Peyer's patch (tissue), 4 donors: ENCODE measurements at regions not wholly inside any gene's neighbourhood (a gene's known extent, or its start where the extent isn't known, plus 50 kb on each side); places are given as distances from the start of the nearest gene placed in this dataset.

Experiments
- CTCF ChIP-seq, 6 experiments: fragments of 450-650 bp in 4 of 6; fragments of 200-600 bp in 2 of 6; sonication (generic) in 1 of 6; IDR thresholded peaks; one replicate each; pipeline ENCODE4 v1.5.1; 2017 to 2019; ENCODE audit warnings: antibody characterized with exemption in 6 of 6, mild to moderate bottlenecking in 3 of 6, moderate library complexity in 1 of 6
- POLR2A ChIP-seq, 2 donors: fragments of 450-650 bp; IDR thresholded peaks; one replicate each; pipeline ENCODE4 v1.5.1; 2017; ENCODE audit warnings: antibody characterized with exemption in 2 of 2, mild to moderate bottlenecking in 2 of 2, moderate library complexity in 2 of 2

- TF ChIP-seq CTCF (IDR thresholded peaks at IDR 0.05), result no peak
- TF ChIP-seq POLR2A (IDR thresholded peaks at IDR 0.05), result no peak
Observed at GRCh38 chr5:143573568-143574170, 170.2 kb upstream of the NR3C1 start.
